Neural cell (in vitro differentiated cells): ENCODE measurements at regions not wholly inside any gene's neighbourhood (a gene's known extent, or its start where the extent isn't known, plus 50 kb on each side); places are given as distances from the start of the nearest gene placed in this dataset.

Experiments used
- H2AFZ ChIP-seq: fragments of 200-600, 300-800 bp; sonication (generic), shearing (Covaris generic); 2 replicates; pipeline ENCODE4 v1.6.0; 2014; ENCODE audit warnings: low read depth, mild to moderate bottlenecking, antibody characterized with exemption, low read length, moderate library complexity
- H3F3A ChIP-seq: fragments of 200-600 bp; shearing (Covaris generic); 2 replicates; pipeline ENCODE4 v1.6.1; 2016; ENCODE audit warnings: mild to moderate bottlenecking, moderate library complexity, mixed read lengths, antibody characterized with exemption, low read length; ENCODE audit not compliant: insufficient read depth, poor library complexity, severe bottlenecking
- H3K27ac ChIP-seq: fragments of 200-600, 300-800 bp; sonication (generic), shearing (Covaris generic); 2 replicates; pipeline ENCODE4 v1.5.1; 2014; ENCODE audit warnings: mild to moderate bottlenecking, low read length, moderate library complexity
- H3K27me3 ChIP-seq: fragments of 300-800, 200-600 bp; sonication (generic), shearing (Covaris generic); 2 replicates; pipeline ENCODE4 v1.6.0; 2014; ENCODE audit warnings: mild to moderate bottlenecking, low read depth, low read length, moderate library complexity; ENCODE audit not compliant: insufficient read depth
- H3K36me3 ChIP-seq: fragments of 300-800, 200-600 bp; sonication (generic), shearing (Covaris generic); 2 replicates; pipeline ENCODE4 v1.5.1; 2014; ENCODE audit warnings: mild to moderate bottlenecking, antibody characterized with exemption, low read length, moderate library complexity; ENCODE audit not compliant: insufficient read depth
- H3K4me2 ChIP-seq: fragments of 300-800, 200-600 bp; sonication (generic), shearing (Covaris generic); 2 replicates; pipeline ENCODE4 v1.6.0; 2014; ENCODE audit warnings: mild to moderate bottlenecking, low read length
- H3K4me3 ChIP-seq: fragments of 300-800, 200-600 bp; sonication (generic), shearing (Covaris generic); 2 replicates; pipeline ENCODE4 v1.5.1; 2014; ENCODE audit warnings: mild to moderate bottlenecking, low read length, moderate library complexity
- H3K79me2 ChIP-seq: fragments of 200-600 bp; shearing (Covaris generic); replicated peaks from 2 replicates; pipeline ENCODE4 v1.6.0; 2014; ENCODE audit warnings: mild to moderate bottlenecking, low read length, moderate library complexity; ENCODE audit not compliant: insufficient read depth
- H3K9ac ChIP-seq: fragments of 300-800, 200-600 bp; sonication (generic), shearing (Covaris generic); 2 replicates; pipeline ENCODE4 v1.6.1; 2016; ENCODE audit warnings: mild to moderate bottlenecking, low read length, mixed read lengths
- H3K9me2 ChIP-seq: fragments of 200-600 bp; shearing (Covaris generic); 2 replicates; pipeline ENCODE4 v1.6.1; 2016; ENCODE audit warnings: mild to moderate bottlenecking, low read length, mixed read lengths; ENCODE audit not compliant: insufficient read depth
- H3K9me3 ChIP-seq: fragments of 200-600, 300-800 bp; sonication (generic), shearing (Covaris generic); 2 replicates; pipeline ENCODE4 v1.6.1; 2016; ENCODE audit warnings: mild to moderate bottlenecking, mixed run types, low read length, moderate library complexity, mixed read lengths
- H4K20me1 ChIP-seq: fragments of 200-600 bp; shearing (Covaris generic); 2 replicates; pipeline ENCODE4 v1.6.1; 2016; ENCODE audit warnings: mild to moderate bottlenecking, mixed run types; ENCODE audit not compliant: insufficient read depth
- EP300 ChIP-seq: fragments of 450-650 bp; conservative IDR thresholded peaks from 2 replicates; pipeline ENCODE4 v1.6.1; 2014; ENCODE audit warnings: antibody characterized with exemption, mild to moderate bottlenecking, moderate library complexity; ENCODE audit not compliant: poor library complexity, severe bottlenecking
- EZH2 ChIP-seq: fragments of 200-600, 300-800 bp; shearing (Covaris generic), sonication (generic); IDR thresholded peaks from 2 replicates; pipeline ENCODE4 v1.6.1; 2014; ENCODE audit warnings: antibody characterized with exemption, low read length, borderline replicate concordance, mild to moderate bottlenecking; ENCODE audit not compliant: insufficient read depth, poor library complexity, severe bottlenecking
- MXI1 ChIP-seq: fragments of 450-650 bp; conservative IDR thresholded peaks from 2 replicates; pipeline ENCODE4 v1.6.1; 2014; ENCODE audit warnings: antibody characterized with exemption, mild to moderate bottlenecking; ENCODE audit not compliant: poor library complexity, severe bottlenecking
- POLR2AphosphoS5 ChIP-seq: IDR thresholded peaks from 2 replicates; pipeline ENCODE4 v1.6.1; 2012
- RAD21 ChIP-seq: fragments of 450-650 bp; conservative IDR thresholded peaks from 2 replicates; pipeline ENCODE4 v1.6.1; 2014; ENCODE audit warnings: antibody characterized with exemption, mild to moderate bottlenecking, moderate library complexity
- SMC3 ChIP-seq: fragments of 450-650 bp; conservative IDR thresholded peaks from 2 replicates; pipeline ENCODE4 v1.6.1; 2014; ENCODE audit warnings: antibody characterized with exemption, mild to moderate bottlenecking, moderate library complexity; ENCODE audit not compliant: poor library complexity
- TAF1 ChIP-seq: IDR thresholded peaks from 2 replicates; pipeline ENCODE4 v1.6.1; 2012; ENCODE audit warnings: low read depth
- TF ChIP-seq, protein P1 (sequence below): fragments of 450-650 bp; IDR thresholded peaks from 2 replicates; pipeline ENCODE4 v1.5.1; 2014; ENCODE audit warnings: antibody characterized with exemption, mild to moderate bottlenecking, moderate library complexity; ENCODE audit not compliant: poor library complexity, severe bottlenecking
- TF ChIP-seq, protein P2 (sequence below): IDR thresholded peaks from 2 replicates; pipeline ENCODE4 v1.6.1; 2012; ENCODE audit warnings: borderline replicate concordance

DNA sequence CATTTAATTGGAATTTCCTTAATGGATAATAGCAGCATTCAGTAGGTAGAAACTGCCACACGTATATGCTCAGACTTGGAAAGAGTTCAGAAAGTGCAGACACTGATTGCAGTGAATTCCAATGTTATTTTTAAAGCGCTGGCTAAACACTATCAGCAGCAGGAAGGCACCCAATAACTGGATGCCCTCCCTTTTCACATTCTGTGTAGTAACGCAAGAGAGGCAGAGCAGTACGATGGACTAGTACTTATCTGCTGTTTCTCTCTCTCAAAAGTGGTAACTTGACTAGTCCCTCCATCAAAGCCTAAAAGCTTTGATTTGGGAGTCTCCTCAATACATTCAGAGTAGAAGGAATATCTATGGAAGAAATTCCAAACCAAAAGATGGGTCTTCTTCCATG, 791.0 kb downstream of the TMTC2 start:
- no peak overlapping the region for H2AFZ ChIP-seq
- no peaks in the 10 kb centered on the region for H4K20me1 ChIP-seq

DNA sequence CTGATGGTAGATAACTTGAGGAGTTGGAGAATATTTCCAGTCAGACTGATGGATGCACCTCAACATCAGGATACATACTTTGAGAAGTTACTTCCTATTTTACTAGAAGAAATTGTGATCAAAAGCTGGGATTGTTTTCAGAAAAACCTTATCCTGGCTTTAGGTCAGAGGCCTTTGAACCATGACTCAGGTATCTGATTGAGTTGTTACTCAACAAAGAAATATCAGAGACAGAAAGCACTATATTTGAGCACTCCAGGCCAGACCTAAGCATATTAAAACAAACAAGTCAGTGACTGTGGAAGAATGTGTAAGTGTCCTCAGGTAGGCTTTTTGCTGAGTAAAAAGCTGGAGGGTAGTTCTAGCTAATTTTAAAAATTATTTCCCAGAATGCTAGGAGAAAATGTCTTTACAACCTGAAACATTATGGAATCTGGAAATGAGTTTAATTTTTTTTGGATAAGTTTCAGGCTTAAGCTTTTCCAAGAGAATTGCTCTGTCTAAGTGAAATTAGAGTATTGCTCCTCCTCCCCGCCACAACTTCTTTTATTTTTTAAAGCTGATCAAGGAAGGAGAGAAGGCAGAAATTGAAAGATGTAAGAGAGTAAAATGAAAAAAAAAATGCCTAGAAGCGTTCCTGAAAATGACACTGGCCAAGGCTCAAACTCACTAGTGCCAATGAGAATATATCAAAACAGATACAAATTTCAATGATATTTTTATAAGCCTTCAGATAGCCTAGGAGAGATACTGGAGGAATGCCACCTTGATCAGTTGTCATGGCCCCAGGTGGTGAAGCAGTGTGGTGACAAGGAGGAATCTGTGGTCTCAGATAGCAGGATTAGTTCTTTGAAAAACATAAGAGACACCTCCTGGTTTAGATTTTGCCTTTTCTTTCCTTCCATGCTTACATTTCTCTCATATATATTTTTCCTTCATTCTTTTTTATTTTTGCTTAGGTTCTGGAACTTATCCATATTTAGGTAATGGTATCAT, 790.3 kb downstream of the TMTC2 start:
- Histone ChIP-seq H2AFZ (no peak overlapping the region), H3K4me3 (no peak overlapping the region), H3K36me3 (no peaks in the 10 kb centered on the region), H3K27me3 (no peaks in the 10 kb centered on the region), H3K27ac (no peak overlapping the region), H3F3A (no peaks in the 10 kb centered on the region), H3K9me2 (no peaks in the 10 kb centered on the region), H3K9ac (no peak overlapping the region), H3K4me2 (no peak overlapping the region), H3K79me2 (no peaks in the 10 kb centered on the region), H3K9me3 (no peaks in the 10 kb centered on the region), H4K20me1 (no peaks in the 10 kb centered on the region)
- no peak for TF ChIP-seq MXI1
- TF ChIP-seq, protein P1, sequence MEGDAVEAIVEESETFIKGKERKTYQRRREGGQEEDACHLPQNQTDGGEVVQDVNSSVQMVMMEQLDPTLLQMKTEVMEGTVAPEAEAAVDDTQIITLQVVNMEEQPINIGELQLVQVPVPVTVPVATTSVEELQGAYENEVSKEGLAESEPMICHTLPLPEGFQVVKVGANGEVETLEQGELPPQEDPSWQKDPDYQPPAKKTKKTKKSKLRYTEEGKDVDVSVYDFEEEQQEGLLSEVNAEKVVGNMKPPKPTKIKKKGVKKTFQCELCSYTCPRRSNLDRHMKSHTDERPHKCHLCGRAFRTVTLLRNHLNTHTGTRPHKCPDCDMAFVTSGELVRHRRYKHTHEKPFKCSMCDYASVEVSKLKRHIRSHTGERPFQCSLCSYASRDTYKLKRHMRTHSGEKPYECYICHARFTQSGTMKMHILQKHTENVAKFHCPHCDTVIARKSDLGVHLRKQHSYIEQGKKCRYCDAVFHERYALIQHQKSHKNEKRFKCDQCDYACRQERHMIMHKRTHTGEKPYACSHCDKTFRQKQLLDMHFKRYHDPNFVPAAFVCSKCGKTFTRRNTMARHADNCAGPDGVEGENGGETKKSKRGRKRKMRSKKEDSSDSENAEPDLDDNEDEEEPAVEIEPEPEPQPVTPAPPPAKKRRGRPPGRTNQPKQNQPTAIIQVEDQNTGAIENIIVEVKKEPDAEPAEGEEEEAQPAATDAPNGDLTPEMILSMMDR: no peak
- no peak for TF ChIP-seq RAD21
- TF ChIP-seq POLR2AphosphoS5: no peak
- TF ChIP-seq TAF1: no peak
- TF ChIP-seq, protein P2, sequence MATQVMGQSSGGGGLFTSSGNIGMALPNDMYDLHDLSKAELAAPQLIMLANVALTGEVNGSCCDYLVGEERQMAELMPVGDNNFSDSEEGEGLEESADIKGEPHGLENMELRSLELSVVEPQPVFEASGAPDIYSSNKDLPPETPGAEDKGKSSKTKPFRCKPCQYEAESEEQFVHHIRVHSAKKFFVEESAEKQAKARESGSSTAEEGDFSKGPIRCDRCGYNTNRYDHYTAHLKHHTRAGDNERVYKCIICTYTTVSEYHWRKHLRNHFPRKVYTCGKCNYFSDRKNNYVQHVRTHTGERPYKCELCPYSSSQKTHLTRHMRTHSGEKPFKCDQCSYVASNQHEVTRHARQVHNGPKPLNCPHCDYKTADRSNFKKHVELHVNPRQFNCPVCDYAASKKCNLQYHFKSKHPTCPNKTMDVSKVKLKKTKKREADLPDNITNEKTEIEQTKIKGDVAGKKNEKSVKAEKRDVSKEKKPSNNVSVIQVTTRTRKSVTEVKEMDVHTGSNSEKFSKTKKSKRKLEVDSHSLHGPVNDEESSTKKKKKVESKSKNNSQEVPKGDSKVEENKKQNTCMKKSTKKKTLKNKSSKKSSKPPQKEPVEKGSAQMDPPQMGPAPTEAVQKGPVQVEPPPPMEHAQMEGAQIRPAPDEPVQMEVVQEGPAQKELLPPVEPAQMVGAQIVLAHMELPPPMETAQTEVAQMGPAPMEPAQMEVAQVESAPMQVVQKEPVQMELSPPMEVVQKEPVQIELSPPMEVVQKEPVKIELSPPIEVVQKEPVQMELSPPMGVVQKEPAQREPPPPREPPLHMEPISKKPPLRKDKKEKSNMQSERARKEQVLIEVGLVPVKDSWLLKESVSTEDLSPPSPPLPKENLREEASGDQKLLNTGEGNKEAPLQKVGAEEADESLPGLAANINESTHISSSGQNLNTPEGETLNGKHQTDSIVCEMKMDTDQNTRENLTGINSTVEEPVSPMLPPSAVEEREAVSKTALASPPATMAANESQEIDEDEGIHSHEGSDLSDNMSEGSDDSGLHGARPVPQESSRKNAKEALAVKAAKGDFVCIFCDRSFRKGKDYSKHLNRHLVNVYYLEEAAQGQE: no peak
- TF ChIP-seq SMC3: no peak
- no peak for TF ChIP-seq EZH2
- TF ChIP-seq EP300: no peak

More for the DNA sequence above, 791.0 kb downstream of the TMTC2 start:
- H3K36me3 ChIP-seq: no peaks in the 10 kb centered on the region
- H3K27ac ChIP-seq: no peak overlapping the region
- no peak overlapping the region for H3K4me2 ChIP-seq
- no peak for TF ChIP-seq RAD21
- TF ChIP-seq, protein P1: no peak
- TF ChIP-seq EP300: no peak
- no peak for TF ChIP-seq SMC3
- no peak for TF ChIP-seq MXI1
- no peak for TF ChIP-seq EZH2
- no peak overlapping the region for H3K4me3 ChIP-seq
- no peak overlapping the region for H3K9ac ChIP-seq
- no peaks in the 10 kb centered on the region for H3K9me3 ChIP-seq
- no peaks in the 10 kb centered on the region for H3K79me2 ChIP-seq
- H3K9me2 ChIP-seq: no peaks in the 10 kb centered on the region
- H3F3A ChIP-seq: no peaks in the 10 kb centered on the region
- H3K27me3 ChIP-seq: no peaks in the 10 kb centered on the region
